ENCODE measurements at regions not wholly inside any gene's neighbourhood (a gene's known extent, or its start where the extent isn't known, plus 50 kb on each side); places are given as distances from the start of the nearest gene placed in this dataset.

- H3K79me2 ChIP-seq (ENCODE audit: control insufficient read depth, insufficient read depth, low read length) = no peaks in the 10 kb centered on the region
- FAIRE-seq (no peak), DNase-seq (ENCODE audit: low read depth, low spot score) (no peak)
- H3K36me3 ChIP-seq (ENCODE audit: control insufficient read depth in 2 of 2, extremely low read depth in 1 of 2, insufficient read depth in 2 of 2, low read length in 2 of 2) = no peaks in the 10 kb centered on the region
- TF ChIP-seq CTCF (optimal IDR thresholded peaks at IDR 0.05 in 1 of 3, IDR thresholded peaks at IDR 0.05 in 1 of 3, conservative IDR thresholded peaks at IDR 0.05 in 1 of 3; ENCODE audit: extremely low read depth in 1 of 3, insufficient read depth in 2 of 3, low read length in 3 of 3) (no peak), EZH2 (IDR thresholded peaks at IDR 0.05; ENCODE audit: low read length) (no peak)
- H3K4me2 ChIP-seq (ENCODE audit: control insufficient read depth, extremely low read depth, insufficient read depth, low read depth, low read length) = no peak overlapping the region
- H3K4me1 ChIP-seq (ENCODE audit: control insufficient read depth, extremely low read depth, insufficient read depth, low read length) = no peaks in the 10 kb centered on the region
- H3K4me3 ChIP-seq (ENCODE audit: control insufficient read depth in 2 of 3, extremely low read depth in 1 of 3, insufficient read depth in 2 of 3, low read depth in 1 of 3, low read length in 3 of 3) = no peak overlapping the region
- H2AFZ ChIP-seq (ENCODE audit: control insufficient read depth, low read length) = no peak overlapping the region
- H3K9me3 ChIP-seq (ENCODE audit: control insufficient read depth, low read depth, low read length) = peaks cover 10% of the 10 kb centered on the region
- H4K20me1 ChIP-seq (ENCODE audit: control insufficient read depth, extremely low read depth, insufficient read depth, low read length) = no peaks in the 10 kb centered on the region
- H3K9me1 ChIP-seq (ENCODE audit: control insufficient read depth, extremely low read depth, insufficient read depth, low read length) = no peaks in the 10 kb centered on the region
- no peak overlapping the region for H3K27ac ChIP-seq (ENCODE audit: control insufficient read depth, insufficient read depth, low read length)
- H3K27me3 ChIP-seq (ENCODE audit: control insufficient read depth, extremely low read depth, insufficient read depth, low read length) = no peaks in the 10 kb centered on the region
- dilution Hi-C loops (cut with MboI; ENCODE audit: extremely low pct_ligation_motif_present, low sequenced_read_pairs) = no loop called here
- no peak overlapping the region for H3K9ac ChIP-seq (ENCODE audit: control insufficient read depth, extremely low read depth, insufficient read depth, low read length)
Measured at GRCh38 chr14:94893411-94894160, 123.7 kb upstream of the GSC start.

DNA sequence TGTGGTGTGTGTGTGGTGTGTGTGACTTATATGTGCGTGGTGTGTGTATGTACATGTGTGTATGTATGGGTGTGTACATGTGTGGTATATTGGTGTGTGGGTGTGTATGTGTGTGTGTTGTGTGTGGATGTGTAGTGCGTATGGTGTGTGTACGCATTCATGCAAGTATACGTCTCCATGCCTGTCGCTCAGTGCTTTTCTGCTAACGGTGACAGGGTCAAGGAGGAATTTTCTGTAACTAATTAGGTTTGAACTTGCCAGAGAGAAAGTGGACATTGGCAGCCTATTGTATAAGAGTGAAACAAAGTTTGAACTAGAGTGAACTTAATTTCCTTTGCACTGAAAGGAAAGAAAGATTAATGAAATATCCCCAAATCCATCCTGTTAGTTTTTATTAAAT is 120.9 kb upstream of the GSC start:
- Histone ChIP-seq H2AFZ (ENCODE audit: control insufficient read depth, low read length) (no peak overlapping the region), H3K27me3 (ENCODE audit: control insufficient read depth, extremely low read depth, insufficient read depth, low read length) (no peaks in the 10 kb centered on the region)
- FAIRE-seq = no peak

More for the DNA sequence above, 120.9 kb upstream of the GSC start:
- H3K27ac ChIP-seq (ENCODE audit: control insufficient read depth, insufficient read depth, low read length) = no peak overlapping the region
- no peaks in the 10 kb centered on the region for H3K36me3 ChIP-seq (ENCODE audit: control insufficient read depth in 2 of 2, extremely low read depth in 1 of 2, insufficient read depth in 2 of 2, low read length in 2 of 2)
- H3K9ac ChIP-seq (ENCODE audit: control insufficient read depth, extremely low read depth, insufficient read depth, low read length) = no peak overlapping the region
- no peaks in the 10 kb centered on the region for H3K9me1 ChIP-seq (ENCODE audit: control insufficient read depth, extremely low read depth, insufficient read depth, low read length)
- H4K20me1 ChIP-seq (ENCODE audit: control insufficient read depth, extremely low read depth, insufficient read depth, low read length) = no peaks in the 10 kb centered on the region
- no peaks in the 10 kb centered on the region for H3K4me1 ChIP-seq (ENCODE audit: control insufficient read depth, extremely low read depth, insufficient read depth, low read length)
- H3K4me3 ChIP-seq (ENCODE audit: control insufficient read depth in 2 of 3, extremely low read depth in 1 of 3, insufficient read depth in 2 of 3, low read depth in 1 of 3, low read length in 3 of 3) = no peak overlapping the region
- TF ChIP-seq CTCF (optimal IDR thresholded peaks at IDR 0.05 in 1 of 3, IDR thresholded peaks at IDR 0.05 in 1 of 3, conservative IDR thresholded peaks at IDR 0.05 in 1 of 3; ENCODE audit: extremely low read depth in 1 of 3, insufficient read depth in 2 of 3, low read length in 3 of 3) (no peak), EZH2 (IDR thresholded peaks at IDR 0.05; ENCODE audit: low read length) (no peak)
- H3K4me2 ChIP-seq (ENCODE audit: control insufficient read depth, extremely low read depth, insufficient read depth, low read depth, low read length) = no peak overlapping the region
- H3K9me3 ChIP-seq (ENCODE audit: control insufficient read depth, low read depth, low read length) = peaks cover 10% of the 10 kb centered on the region
- H3K79me2 ChIP-seq (ENCODE audit: control insufficient read depth, insufficient read depth, low read length) = no peaks in the 10 kb centered on the region
- no peak for DNase-seq (ENCODE audit: low read depth, low spot score)
- dilution Hi-C loops (cut with MboI; ENCODE audit: extremely low pct_ligation_motif_present, low sequenced_read_pairs) = no loop called here

Measured in keratinocyte (primary cell).